ENCODE measurements at regions not wholly inside any gene's neighbourhood (a gene's known extent, or its start where the extent isn't known, plus 50 kb on each side); places are given as distances from the start of the nearest gene placed in this dataset.

GRCh38 chr2:64742678-64743077 is 89.0 kb upstream of the SERTAD2 start:
- TF ChIP-seq CREB1 (IDR thresholded peaks at IDR 0.05) = no peak
- no peak for TF ChIP-seq CHD1 (IDR thresholded peaks at IDR 0.05; ENCODE audit: low read depth, low read length)
- TF ChIP-seq TCF12 (IDR thresholded peaks at IDR 0.05; ENCODE audit: low read depth, low read length) = no peak
- TF ChIP-seq, protein P1, sequence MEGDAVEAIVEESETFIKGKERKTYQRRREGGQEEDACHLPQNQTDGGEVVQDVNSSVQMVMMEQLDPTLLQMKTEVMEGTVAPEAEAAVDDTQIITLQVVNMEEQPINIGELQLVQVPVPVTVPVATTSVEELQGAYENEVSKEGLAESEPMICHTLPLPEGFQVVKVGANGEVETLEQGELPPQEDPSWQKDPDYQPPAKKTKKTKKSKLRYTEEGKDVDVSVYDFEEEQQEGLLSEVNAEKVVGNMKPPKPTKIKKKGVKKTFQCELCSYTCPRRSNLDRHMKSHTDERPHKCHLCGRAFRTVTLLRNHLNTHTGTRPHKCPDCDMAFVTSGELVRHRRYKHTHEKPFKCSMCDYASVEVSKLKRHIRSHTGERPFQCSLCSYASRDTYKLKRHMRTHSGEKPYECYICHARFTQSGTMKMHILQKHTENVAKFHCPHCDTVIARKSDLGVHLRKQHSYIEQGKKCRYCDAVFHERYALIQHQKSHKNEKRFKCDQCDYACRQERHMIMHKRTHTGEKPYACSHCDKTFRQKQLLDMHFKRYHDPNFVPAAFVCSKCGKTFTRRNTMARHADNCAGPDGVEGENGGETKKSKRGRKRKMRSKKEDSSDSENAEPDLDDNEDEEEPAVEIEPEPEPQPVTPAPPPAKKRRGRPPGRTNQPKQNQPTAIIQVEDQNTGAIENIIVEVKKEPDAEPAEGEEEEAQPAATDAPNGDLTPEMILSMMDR (IDR thresholded peaks at IDR 0.05; ENCODE audit: control extremely low read depth in 1 of 3, insufficient read depth in 1 of 3, low read depth in 1 of 3, low read length in 3 of 3) = no peak

Measured in H1 (cell line).